GM18861 (cell line): ENCODE measurements at regions not wholly inside any gene's neighbourhood (a gene's known extent, or its start where the extent isn't known, plus 50 kb on each side); places are given as distances from the start of the nearest gene placed in this dataset.
"Not testable (repeated sequence)": the region's sequence is repeated elsewhere in the genome, so short reads cannot be mapped to it uniquely, and the experiment has no call there.

Experiments
- ATAC-seq: cut with Tn5 transposase; IDR thresholded peaks from one replicate; pipeline ENCODE4 v1.9.1; 2021; ENCODE audit not compliant: unreplicated experiment

- no peak for ATAC-seq
Observed at GRCh38 chr6:71698702-71699101, 187.6 kb upstream of the RIMS1 start.

- ATAC-seq = peak; percentile 64
Observed at GRCh38 chr6:71706523-71706922, 179.8 kb upstream of the RIMS1 start.

DNA sequence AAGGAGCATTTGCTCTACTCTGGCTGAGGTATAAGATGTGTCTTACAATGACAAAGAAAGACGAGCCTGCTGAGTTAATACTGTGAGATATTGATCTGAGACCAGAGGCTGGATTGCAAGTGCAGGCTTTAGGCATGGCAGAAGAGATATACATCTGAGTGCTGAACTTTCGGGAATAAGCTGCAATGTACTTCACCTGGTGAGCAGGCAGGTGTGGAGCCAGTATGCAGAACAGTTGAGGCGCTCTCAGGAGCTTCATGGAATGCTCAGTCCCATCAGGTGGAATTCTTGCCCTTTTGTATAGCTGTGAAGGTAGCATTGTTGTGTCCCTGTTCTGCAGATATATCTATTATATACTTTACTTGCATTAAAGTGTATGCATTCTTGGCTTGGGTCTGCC, 179.3 kb upstream of the RIMS1 start:
- ATAC-seq = no peak

GRCh38 chr6:71720705-71721104, 165.6 kb upstream of the RIMS1 start:
- no peak for ATAC-seq

DNA sequence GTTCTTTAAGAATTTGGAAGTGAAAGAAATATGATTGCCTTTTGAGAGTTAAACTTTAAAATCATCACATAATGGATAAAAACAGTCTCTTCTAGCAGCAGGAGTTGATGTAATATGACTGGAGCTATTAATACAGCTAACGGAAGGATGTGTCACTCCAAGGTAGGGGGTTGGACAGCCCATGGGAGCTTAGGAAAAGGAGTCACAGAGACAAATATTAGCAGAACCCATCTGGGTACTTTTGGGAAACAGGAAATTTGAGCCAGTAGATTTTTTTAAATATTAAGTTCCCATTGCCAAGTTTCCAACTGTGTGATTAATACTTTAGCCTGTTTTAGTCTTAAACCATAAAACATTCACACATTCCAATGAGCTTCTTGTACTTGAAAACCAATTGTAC, 164.7 kb upstream of the RIMS1 start:
- no peak for ATAC-seq

GRCh38 chr6:71722736-71723135, 163.6 kb upstream of the RIMS1 start:
- no peak for ATAC-seq

GRCh38 chr6:71724456-71725125, 161.8 kb upstream of the RIMS1 start:
- ATAC-seq = no peak

- no peak for ATAC-seq
Observed at GRCh38 chr6:71725126-71725470, 161.3 kb upstream of the RIMS1 start.

DNA sequence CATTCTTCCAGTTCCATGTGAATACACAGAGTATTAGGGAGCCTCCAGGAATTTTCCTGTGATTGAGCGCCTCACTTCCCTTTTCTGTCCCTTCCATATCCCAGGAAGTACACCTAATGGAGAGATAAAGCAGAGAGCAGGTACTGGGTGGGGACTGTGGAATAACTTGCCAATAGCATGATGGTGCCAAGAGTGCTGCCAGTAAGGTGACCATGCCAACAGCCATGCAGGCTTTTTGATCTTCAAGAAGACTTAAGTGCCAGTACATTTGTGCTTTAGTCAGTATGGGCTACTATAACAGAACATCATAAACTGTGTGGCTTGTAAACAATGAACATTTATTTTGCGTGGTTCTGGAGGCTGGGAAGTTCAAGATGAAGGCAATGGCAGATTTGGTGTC, 160.2 kb upstream of the RIMS1 start:
- ATAC-seq = no peak

GRCh38 chr6:71727632-71728294, 158.6 kb upstream of the RIMS1 start:
- peak; percentile 96 for ATAC-seq

DNA sequence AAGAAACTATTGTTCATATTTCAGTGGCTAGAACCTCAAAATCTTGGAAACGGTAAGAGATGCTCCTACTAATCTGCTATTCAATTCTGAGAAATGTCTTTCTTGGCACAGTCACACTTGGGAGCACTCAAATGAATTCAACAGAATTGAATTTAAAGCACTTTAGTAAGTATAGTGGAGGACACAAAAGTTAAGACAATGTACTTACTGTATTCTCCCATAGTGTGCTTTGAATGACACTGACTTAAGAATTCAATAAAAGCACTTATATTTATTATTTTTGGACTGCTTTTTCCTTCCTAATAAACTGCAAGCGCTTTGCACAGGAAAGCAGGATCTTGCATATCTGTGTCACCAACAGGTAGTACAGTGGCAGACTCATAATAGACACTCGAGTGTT, 156.1 kb upstream of the RIMS1 start:
- ATAC-seq = no peak

DNA sequence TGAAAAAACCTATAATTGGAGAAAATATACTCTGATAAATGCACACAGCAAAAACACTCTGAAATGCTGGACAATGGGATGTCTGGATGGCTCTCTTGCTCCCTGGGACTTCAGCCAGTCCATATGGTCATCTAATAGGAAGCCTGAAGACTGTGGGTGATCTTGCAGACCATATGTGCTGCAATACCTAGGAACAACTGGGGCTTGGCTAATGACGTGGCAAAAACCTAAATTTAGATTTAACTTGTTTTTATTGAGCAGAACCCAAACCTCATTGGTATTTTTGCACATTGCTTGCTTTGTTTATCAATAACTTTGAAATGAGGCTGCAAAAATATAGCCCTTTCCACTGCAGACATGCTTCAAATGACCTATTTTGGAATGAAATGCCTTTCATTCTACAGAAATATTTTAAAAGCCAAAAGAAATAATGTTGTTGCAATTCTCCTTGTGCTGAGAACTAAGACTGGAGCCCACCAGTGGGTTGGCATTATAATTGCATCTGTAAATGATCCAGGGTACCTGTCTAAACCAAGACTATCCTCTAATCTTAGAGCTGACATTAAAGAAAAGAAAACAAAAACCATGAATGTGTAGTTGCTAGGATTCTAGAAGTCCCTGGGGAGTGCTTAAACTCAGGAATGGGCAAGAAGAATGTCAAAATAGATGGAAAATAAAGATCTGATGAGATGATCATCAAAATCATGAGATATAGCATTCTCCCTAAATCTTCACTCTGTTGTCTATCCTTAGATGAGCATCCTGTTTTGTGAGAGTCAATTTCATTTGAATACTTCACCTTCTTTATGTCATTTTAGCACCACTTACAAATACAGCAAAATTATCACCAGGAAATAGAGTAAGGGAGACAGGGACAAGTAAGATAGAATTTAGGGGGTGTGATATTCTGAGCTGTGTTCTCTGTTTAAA, 152.1 kb upstream of the RIMS1 start:
- ATAC-seq = no peak

DNA sequence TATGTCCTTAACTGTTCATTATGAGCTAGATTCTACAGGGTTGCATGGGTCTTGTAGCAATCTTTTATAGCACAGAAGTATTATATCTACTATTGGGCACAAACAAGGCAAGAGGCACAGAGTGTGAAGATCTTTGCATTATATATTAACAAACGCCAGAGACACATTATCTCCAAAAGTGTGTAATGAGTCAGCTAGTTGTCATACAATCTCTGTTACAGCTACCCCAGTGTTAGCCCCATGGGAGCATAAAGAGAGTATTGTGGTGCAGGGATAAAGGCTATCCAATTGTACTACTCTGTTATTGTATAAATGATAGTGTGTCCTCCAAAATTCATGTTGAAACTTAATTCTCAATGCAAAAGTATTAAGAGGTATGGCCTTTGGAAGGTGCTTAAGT, 148.4 kb upstream of the RIMS1 start:
- peak; percentile 65 for ATAC-seq

DNA sequence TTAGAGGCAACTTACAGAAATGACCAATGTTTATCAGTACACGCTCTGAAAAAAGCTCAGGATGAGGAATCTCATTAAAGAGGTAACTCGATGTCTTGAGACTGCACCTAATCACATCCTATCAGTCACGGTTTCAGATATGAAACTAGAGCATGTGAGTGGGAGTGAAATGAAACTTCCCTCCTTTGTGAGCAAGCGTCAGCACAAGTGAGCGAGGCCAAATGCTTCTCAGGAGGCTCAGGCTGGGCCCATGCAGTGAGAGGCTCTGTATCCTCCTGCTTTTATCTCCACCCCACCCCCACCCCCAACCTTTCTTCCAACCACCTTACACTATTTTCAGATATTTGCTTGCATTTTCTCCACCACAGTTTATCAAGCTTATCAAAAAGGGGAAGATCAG, 140.8 kb upstream of the RIMS1 start:
- no peak for ATAC-seq

GRCh38 chr6:71766146-71766760, 120.1 kb upstream of the RIMS1 start:
- ATAC-seq = no peak

- ATAC-seq = no peak
Observed at GRCh38 chr6:71766796-71767195, 119.6 kb upstream of the RIMS1 start.

GRCh38 chr6:71768356-71768755, 118.0 kb upstream of the RIMS1 start:
- no peak for ATAC-seq

GRCh38 chr6:71808865-71809264, 77.5 kb upstream of the RIMS1 start:
- ATAC-seq = no peak

GRCh38 chr6:71810880-71811279, 75.5 kb upstream of the RIMS1 start:
- no peak for ATAC-seq

DNA sequence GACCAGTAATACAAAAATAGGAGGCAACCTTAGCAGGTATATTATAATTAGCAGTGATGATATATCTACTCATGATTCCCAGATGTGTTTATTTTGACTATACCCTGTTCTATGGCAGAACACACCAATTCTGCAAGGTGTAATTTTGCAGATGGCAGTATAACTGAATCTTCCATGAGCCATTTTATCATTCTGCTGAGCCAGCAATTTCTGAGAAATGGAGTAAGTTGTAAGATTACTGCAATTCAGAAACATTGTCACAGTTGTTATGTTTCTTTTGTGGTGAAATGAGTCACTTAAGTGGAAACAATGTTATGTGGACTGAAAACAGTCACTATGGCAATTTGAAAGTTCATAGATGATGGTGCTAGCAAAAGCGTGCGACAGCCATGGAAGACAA, 63.7 kb upstream of the RIMS1 start:
- no peak for ATAC-seq

DNA sequence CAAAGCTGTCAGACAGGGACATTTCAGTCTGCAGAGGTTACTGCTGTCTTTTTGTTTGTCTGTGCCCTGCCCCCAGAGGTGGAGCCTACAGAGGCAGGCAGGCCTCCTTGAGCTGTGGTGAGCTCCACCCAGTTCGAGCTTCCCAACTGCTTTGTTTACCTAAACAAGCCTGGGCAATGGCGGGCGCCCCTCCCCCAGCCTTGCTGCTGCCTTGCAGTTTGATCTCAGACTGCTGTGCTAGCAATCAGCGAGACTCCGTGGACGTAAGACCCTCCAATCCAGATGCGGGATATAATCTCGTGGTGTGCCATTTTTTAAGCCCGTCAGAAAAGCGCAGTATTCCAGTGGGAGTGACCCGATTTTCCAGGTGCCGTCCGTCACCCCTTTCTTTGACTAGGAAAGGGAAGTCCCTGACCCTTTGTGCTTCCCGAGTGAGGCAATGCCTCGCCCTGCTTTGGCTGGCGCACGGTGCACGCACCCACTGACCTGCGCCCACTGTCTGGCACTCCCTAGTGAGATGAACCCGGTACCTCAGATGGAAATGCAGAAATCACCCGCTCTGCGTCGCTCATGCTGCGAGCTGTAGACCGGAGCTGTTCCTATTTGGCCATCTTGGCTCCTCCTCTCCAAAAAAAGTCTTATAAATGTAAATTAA, 54.1 kb upstream of the RIMS1 start:
- not testable (repeated sequence) for ATAC-seq
